K562 (cell line): ENCODE measurements at regions not wholly inside any gene's neighbourhood (a gene's known extent, or its start where the extent isn't known, plus 50 kb on each side); places are given as distances from the start of the nearest gene placed in this dataset.

ENCODE experiments used
- ATAC-seq: fragments of 200-7000 bp; cut with Tn5 transposase; 3 replicates; pipeline ENCODE4 v1.9.1; 2020; ENCODE audit warnings: moderate library complexity
- BruUV-seq: library from RNA; stranded (reverse); fragments of 400-500 nt; replicated peaks from 2 replicates; lab custom pipeline; 2021; lab: Mats Ljungman, UMichigan
- CTCF ChIA-PET: fragments of 300-600 bp; formaldehyde crosslinking; extraction: SDS; loops from one replicate; lab custom pipeline; 2021; ENCODE audit warnings: low intra/inter-chr PET ratio; lab: Yijun Ruan, JAX
- POLR2A ChIA-PET: fragments of 300-600, 350-650 bp; sonication (Branson Sonifier 250); formaldehyde crosslinking; extraction: SDS; loops from one replicate; lab custom pipeline; 2021; ENCODE audit warnings: antibody characterized with exemption, inconsistent platforms; lab: Yijun Ruan, JAX
- DNase-seq, 4 experiments: peaks; one replicate each; pipeline versions ENCODE4 v3.0.0 to v3.0.0-alpha.2; 2011 to 2018; ENCODE audit warnings: low spot score in 3 of 4, mixed read lengths in 3 of 4; ENCODE audit errors: extremely low read depth in 1 of 4
- FAIRE-seq: peaks from 2 replicates; lab custom pipeline; 2011; peaks lifted over from hg19 to GRCh38; lab: Jason Lieb, UNC
- H2AFZ ChIP-seq: 2 replicates; pipeline ENCODE4 v1.6.0; 2011; ENCODE audit warnings: low read depth, low read length, control low read depth, inconsistent platforms
- H3K27ac ChIP-seq: fragments of 200-600 bp; 3 replicates; pipeline ENCODE4 v1.8.0; 2011; ENCODE audit warnings: low read depth, mild to moderate bottlenecking, control low read depth, inconsistent platforms, low read length, moderate library complexity, mixed read lengths; ENCODE audit errors: extremely low read depth
- H3K27me3 ChIP-seq, 2 experiments: fragments of 300-600 bp in 1 of 2; 2 replicates in 1 of 2; 3 replicates in 1 of 2; pipeline versions ENCODE4 v1.6.0 to v1.8.0; 2011; ENCODE audit warnings: inconsistent platforms in 2 of 2, low read length in 2 of 2, mild to moderate bottlenecking in 1 of 2, mixed read lengths in 1 of 2, moderate library complexity in 1 of 2; ENCODE audit not compliant: control insufficient read depth in 2 of 2, insufficient read depth in 2 of 2
- H3K36me3 ChIP-seq: fragments of 300-600 bp; 3 replicates; pipeline ENCODE4 v1.8.0; 2011; ENCODE audit warnings: mild to moderate bottlenecking, low read length, inconsistent platforms; ENCODE audit not compliant: control insufficient read depth, insufficient read depth
- H3K4me1 ChIP-seq, 2 experiments: fragments of 200-600 bp in 1 of 2; replicated peaks in 1 of 2; 2 replicates in 1 of 2; 3 replicates in 1 of 2; pipeline versions ENCODE4 v1.5.1 to v1.8.0; 2011; ENCODE audit warnings: inconsistent platforms in 2 of 2, low read length in 2 of 2, mild to moderate bottlenecking in 1 of 2, mixed read lengths in 1 of 2, moderate library complexity in 1 of 2; ENCODE audit not compliant: control insufficient read depth in 2 of 2, insufficient read depth in 2 of 2
- H3K4me2 ChIP-seq: 2 replicates; pipeline ENCODE4 v1.6.1; 2011; ENCODE audit warnings: low read length, control low read depth, inconsistent platforms, mixed read lengths; ENCODE audit not compliant: insufficient read depth
- H3K4me3 ChIP-seq: fragments of 200-600 bp; sonication (generic), shearing (Covaris generic); 2 replicates; pipeline ENCODE4 v1.5.1; 2016; ENCODE audit warnings: control low read depth, inconsistent platforms
- H3K79me2 ChIP-seq: fragments of 200-600 bp; 3 replicates; pipeline ENCODE4 v1.8.0; 2011; ENCODE audit warnings: low read length, inconsistent platforms; ENCODE audit not compliant: control insufficient read depth, insufficient read depth
- H3K9ac ChIP-seq, 2 experiments: 2 replicates each; pipeline versions ENCODE4 v1.6.0 to v1.6.1; 2011; ENCODE audit warnings: low read depth in 2 of 2, low read length in 2 of 2, control low read depth in 1 of 2, inconsistent platforms in 1 of 2, mild to moderate bottlenecking in 1 of 2, mixed read lengths in 1 of 2; ENCODE audit not compliant: insufficient read depth in 1 of 2
- H3K9me1 ChIP-seq: one replicate; pipeline ENCODE4 v1.6.0; 2011; ENCODE audit warnings: inconsistent platforms, mild to moderate bottlenecking, low read length, moderate library complexity; ENCODE audit not compliant: control insufficient read depth, insufficient read depth
- H3K9me3 ChIP-seq: replicated peaks from 2 replicates; pipeline ENCODE4 v1.5.1; 2011; ENCODE audit warnings: low read depth, low read length, inconsistent platforms; ENCODE audit not compliant: control insufficient read depth, insufficient read depth
- H4K20me1 ChIP-seq: replicated peaks from 2 replicates; pipeline ENCODE4 v1.6.1; 2011; ENCODE audit warnings: low read length, inconsistent platforms, mixed read lengths; ENCODE audit not compliant: control insufficient read depth, insufficient read depth
- ATF4 ChIP-seq: fragments of 450-650 bp; formaldehyde crosslinking; IDR thresholded peaks from 2 replicates; pipeline ENCODE4 v1.4.0; 2022; ENCODE audit warnings: mild to moderate bottlenecking, moderate library complexity
- GABPA ChIP-seq: fragments of 200-800 bp; sonication (Bioruptor generic); conservative IDR thresholded peaks from 2 replicates; pipeline ENCODE4 v1.6.1; 2016; ENCODE audit warnings: low read depth, missing genetic modification characterization, missing compliant biosample characterization
- ZNF398 ChIP-seq: fragments of 250-450 bp; sonication (Bioruptor Pico); IDR thresholded peaks from 2 replicates; pipeline ENCODE4 v1.8.0; 2021; ENCODE audit warnings: moderate library complexity, mild to moderate bottlenecking, inconsistent platforms
- WGBS: fragments of 100-300 bp; shearing (Covaris generic); methylation state at CpG from one replicate; pipeline ENCODE4 v1.1.6; 2016; ENCODE audit warnings: low coverage, mixed read lengths; ENCODE audit not compliant: insufficient coverage; ENCODE audit errors: missing lambda C conversion rate; 5-methylcytosine and 5-hydroxymethylcytosine counted together
- in situ Hi-C: fragments of 300-500 bp; cut with MboI; formaldehyde crosslinking; loops from 4 replicates; pipeline ENCODE4 v1.15.0; 2018; ENCODE audit warnings: inconsistent platforms, mixed read lengths
- intact Hi-C: fragments of 100-400 bp; cut with micrococcal nuclease; formaldehyde crosslinking; loops from 2 replicates; pipeline ENCODE4 v1.14.2; 2022

- 35% methylated on average over 4 of the region's 4 CpGs for WGBS
These were observed 87.2 kb upstream of the SMURF2 start for GRCh38 chr17:64749306-64749705.

More at GRCh38 chr17:64749306-64749705, 87.2 kb upstream of the SMURF2 start:
- DNase-seq (no peak), ATAC-seq (no peak), FAIRE-seq (no peak)
- no TSS peak for BruUV-seq
- no peaks in the 10 kb centered on the region for H3K79me2 ChIP-seq
- no peak overlapping the region for H3K4me2 ChIP-seq
- no peak for TF ChIP-seq ATF4
- TF ChIP-seq GABPA (tag): no peak
- TF ChIP-seq ZNF398 (CRISPR knock-in tag): no peak
- H3K9me1 ChIP-seq: no peaks in the 10 kb centered on the region
- no peak overlapping the region for H2AFZ ChIP-seq
- CTCF ChIA-PET: no interaction called here
- H3K9ac ChIP-seq: no peak overlapping the region
- H3K27me3 ChIP-seq: no peaks in the 10 kb centered on the region
- H4K20me1 ChIP-seq: no peaks in the 10 kb centered on the region
- peaks cover 4% of the 10 kb centered on the region; the same call in 2 of the 3 replicates for H3K36me3 ChIP-seq
- POLR2A ChIA-PET: no interaction called here
- H3K4me3 ChIP-seq: no peak overlapping the region
- H3K27ac ChIP-seq: no peak overlapping the region
- no peaks in the 10 kb centered on the region; a peak in 1 of 5 replicates for H3K4me1 ChIP-seq
- intact Hi-C loops (no loop called here), in situ Hi-C loops (no loop called here)
- no peaks in the 10 kb centered on the region for H3K9me3 ChIP-seq
